OCI-LY7 (cell line): ENCODE measurements at regions not wholly inside any gene's neighbourhood (a gene's known extent, or its start where the extent isn't known, plus 50 kb on each side); places are given as distances from the start of the nearest gene placed in this dataset.

ENCODE experiments used
- EZH2phosphoT487 ChIP-seq: fragments of 200-600 bp; sonication (generic); IDR thresholded peaks from 2 replicates; pipeline ENCODE4 v1.6.1; 2018; ENCODE audit warnings: low read depth, borderline replicate concordance, mild to moderate bottlenecking, mixed run types, antibody characterized with exemption, low read length, moderate library complexity, mixed read lengths
- TF ChIP-seq, protein P1 (sequence below): fragments of 200-600 bp; sonication (generic); conservative IDR thresholded peaks from 2 replicates; pipeline ENCODE4 v1.5.1; 2014; ENCODE audit warnings: mild to moderate bottlenecking, antibody characterized with exemption, low read length, moderate library complexity, mixed read lengths

DNA sequence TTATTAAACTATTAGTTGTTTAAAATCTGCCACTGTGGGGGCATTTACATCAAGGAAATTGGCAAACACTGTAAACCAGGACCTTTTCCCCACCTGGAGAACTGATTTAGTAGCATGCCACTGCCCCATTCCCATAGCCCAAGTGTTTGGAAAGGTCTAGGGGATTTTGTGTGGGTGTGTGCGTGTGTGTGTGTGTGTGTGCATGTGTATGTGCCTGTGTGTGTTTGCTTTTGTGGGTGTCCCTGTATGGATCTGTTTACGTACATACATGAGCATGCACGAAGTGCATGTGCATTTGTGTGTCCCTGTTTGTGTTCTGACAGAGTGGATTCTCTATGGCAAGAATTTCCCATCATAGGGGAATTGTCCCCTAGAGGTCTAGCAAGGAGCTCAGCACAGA is 62.7 kb upstream of the LMO1 start:
- TF ChIP-seq, protein P1, sequence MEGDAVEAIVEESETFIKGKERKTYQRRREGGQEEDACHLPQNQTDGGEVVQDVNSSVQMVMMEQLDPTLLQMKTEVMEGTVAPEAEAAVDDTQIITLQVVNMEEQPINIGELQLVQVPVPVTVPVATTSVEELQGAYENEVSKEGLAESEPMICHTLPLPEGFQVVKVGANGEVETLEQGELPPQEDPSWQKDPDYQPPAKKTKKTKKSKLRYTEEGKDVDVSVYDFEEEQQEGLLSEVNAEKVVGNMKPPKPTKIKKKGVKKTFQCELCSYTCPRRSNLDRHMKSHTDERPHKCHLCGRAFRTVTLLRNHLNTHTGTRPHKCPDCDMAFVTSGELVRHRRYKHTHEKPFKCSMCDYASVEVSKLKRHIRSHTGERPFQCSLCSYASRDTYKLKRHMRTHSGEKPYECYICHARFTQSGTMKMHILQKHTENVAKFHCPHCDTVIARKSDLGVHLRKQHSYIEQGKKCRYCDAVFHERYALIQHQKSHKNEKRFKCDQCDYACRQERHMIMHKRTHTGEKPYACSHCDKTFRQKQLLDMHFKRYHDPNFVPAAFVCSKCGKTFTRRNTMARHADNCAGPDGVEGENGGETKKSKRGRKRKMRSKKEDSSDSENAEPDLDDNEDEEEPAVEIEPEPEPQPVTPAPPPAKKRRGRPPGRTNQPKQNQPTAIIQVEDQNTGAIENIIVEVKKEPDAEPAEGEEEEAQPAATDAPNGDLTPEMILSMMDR: no peak
- no peak for TF ChIP-seq EZH2phosphoT487
